Hippocampal formation (tissue), 2 donors: ENCODE measurements at regions not wholly inside any gene's neighbourhood (a gene's known extent, or its start where the extent isn't known, plus 50 kb on each side); places are given as distances from the start of the nearest gene placed in this dataset.
"Not testable (repeated sequence)": the region's sequence is repeated elsewhere in the genome, so short reads cannot be mapped to it uniquely, and the experiment has no call there.

ENCODE experiments used
- DNase-seq, 2 donors: peaks; one replicate each; lab custom pipeline; 2025; lab: John Stamatoyannopoulos, UW

- DNase-seq: no peak
Measured at GRCh38 chr3:110940055-110940454, 131.6 kb upstream of the NECTIN3 start.

GRCh38 chr3:110944782-110945181 is 126.8 kb upstream of the NECTIN3 start:
- no peak for DNase-seq

GRCh38 chr3:110946810-110947209 is 124.8 kb upstream of the NECTIN3 start:
- no peak for DNase-seq

GRCh38 chr3:110949194-110949593 is 122.4 kb upstream of the NECTIN3 start:
- DNase-seq: not testable (repeated sequence)

GRCh38 chr3:110955301-110955880 is 116.2 kb upstream of the NECTIN3 start:
- DNase-seq: no peak

- no peak for DNase-seq
Measured at GRCh38 chr3:110956081-110956480, 115.5 kb upstream of the NECTIN3 start.

GRCh38 chr3:110957247-110958025 is 114.2 kb upstream of the NECTIN3 start:
- DNase-seq: no peak

GRCh38 chr3:110958313-110959147 is 113.1 kb upstream of the NECTIN3 start:
- DNase-seq: no peak

GRCh38 chr3:110965976-110966375 is 105.6 kb upstream of the NECTIN3 start:
- DNase-seq: no peak

GRCh38 chr3:110966966-110967663 is 104.5 kb upstream of the NECTIN3 start:
- DNase-seq: no peak

- no peak for DNase-seq
Measured at GRCh38 chr3:110968076-110968475, 103.5 kb upstream of the NECTIN3 start.

GRCh38 chr3:110969229-110970211 is 102.1 kb upstream of the NECTIN3 start:
- DNase-seq: no peak

GRCh38 chr3:110971010-110971601 is 100.5 kb upstream of the NECTIN3 start:
- DNase-seq: no peak

GRCh38 chr3:110973263-110973895 is 98.2 kb upstream of the NECTIN3 start:
- no peak for DNase-seq

- no peak for DNase-seq
Measured at GRCh38 chr3:110974902-110975301, 96.7 kb upstream of the NECTIN3 start.

- no peak for DNase-seq
Measured at GRCh38 chr3:110984456-110985250, 87.0 kb upstream of the NECTIN3 start.

- no peak for DNase-seq
Measured at GRCh38 chr3:110989446-110989845, 82.2 kb upstream of the NECTIN3 start.

GRCh38 chr3:110995461-110996231 is 76.0 kb upstream of the NECTIN3 start:
- DNase-seq: no peak
